ENCODE measurements at regions not wholly inside any gene's neighbourhood (a gene's known extent, or its start where the extent isn't known, plus 50 kb on each side); places are given as distances from the start of the nearest gene placed in this dataset.

DNA sequence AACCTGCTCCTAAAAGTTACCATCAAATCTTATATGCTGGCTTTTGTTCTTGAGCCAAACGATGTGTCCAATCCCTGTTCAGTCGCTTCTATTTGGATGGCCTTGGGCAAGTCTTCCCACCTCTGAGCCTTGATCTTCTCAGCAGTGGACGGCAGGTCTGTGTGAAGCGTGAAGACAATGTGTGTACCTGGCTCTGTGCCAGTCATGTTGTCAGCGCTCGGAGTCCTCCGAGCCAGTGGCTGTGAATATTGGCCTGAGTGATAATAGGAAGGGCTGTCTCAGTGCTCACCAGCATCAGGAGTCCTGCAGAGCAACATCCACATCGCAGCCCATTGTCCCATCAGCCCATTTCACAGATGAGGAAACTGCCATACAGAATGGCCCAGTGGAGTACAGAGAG is 219.0 kb downstream of the CDC5L start:
- TF ChIP-seq, protein P1, sequence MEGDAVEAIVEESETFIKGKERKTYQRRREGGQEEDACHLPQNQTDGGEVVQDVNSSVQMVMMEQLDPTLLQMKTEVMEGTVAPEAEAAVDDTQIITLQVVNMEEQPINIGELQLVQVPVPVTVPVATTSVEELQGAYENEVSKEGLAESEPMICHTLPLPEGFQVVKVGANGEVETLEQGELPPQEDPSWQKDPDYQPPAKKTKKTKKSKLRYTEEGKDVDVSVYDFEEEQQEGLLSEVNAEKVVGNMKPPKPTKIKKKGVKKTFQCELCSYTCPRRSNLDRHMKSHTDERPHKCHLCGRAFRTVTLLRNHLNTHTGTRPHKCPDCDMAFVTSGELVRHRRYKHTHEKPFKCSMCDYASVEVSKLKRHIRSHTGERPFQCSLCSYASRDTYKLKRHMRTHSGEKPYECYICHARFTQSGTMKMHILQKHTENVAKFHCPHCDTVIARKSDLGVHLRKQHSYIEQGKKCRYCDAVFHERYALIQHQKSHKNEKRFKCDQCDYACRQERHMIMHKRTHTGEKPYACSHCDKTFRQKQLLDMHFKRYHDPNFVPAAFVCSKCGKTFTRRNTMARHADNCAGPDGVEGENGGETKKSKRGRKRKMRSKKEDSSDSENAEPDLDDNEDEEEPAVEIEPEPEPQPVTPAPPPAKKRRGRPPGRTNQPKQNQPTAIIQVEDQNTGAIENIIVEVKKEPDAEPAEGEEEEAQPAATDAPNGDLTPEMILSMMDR (IDR thresholded peaks at IDR 0.05), result no peak
- TF ChIP-seq POLR2A (IDR thresholded peaks at IDR 0.05), result no peak
